ENCODE measurements at regions not wholly inside any gene's neighbourhood (a gene's known extent, or its start where the extent isn't known, plus 50 kb on each side); places are given as distances from the start of the nearest gene placed in this dataset.
"Not testable (repeated sequence)": the region's sequence is repeated elsewhere in the genome, so short reads cannot be mapped to it uniquely, and the experiment has no call there.

DNA sequence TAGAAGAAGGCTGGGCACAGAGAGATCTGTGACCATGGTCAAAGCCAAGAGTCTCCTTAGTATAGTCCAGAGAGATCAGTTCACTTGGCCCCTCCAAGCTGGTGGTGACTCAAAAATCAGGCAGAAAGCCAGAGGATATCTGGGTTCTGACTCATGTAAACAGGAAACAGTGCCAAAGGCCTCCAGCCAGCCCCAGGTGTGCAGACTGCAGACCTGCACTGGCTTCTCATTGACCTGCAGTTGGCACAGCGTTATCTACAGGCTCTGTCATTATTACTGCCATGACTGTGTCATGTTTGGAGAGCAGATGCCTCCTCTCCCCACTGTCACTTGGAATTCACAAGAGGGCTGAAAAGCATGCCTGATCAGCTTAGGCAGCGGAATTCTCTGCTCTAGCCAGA is 295.7 kb upstream of the PRKD1 start:
- peak; percentile 33 for DNase-seq (ENCODE audit: low spot score)

DNA sequence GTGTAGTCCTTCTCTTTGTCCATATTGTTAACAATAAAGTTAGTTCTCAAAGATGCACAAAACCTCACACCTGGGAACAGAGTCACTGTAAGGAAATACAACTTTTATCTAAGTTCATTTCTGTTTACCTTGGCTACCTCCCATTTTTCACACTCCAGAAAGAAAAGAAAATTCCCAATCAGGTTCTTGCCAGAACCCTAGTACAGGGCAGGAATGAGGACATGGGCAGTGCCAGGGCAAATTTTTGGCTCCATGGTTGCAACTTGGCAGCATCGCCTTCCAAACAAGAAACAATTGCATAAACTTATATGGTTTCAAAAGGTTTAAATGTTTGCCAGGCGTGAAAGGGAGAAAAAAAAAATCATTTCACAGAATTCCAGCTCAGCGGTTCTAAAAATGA is 296.3 kb upstream of the PRKD1 start:
- DNase-seq (ENCODE audit: low spot score): no peak

DNA sequence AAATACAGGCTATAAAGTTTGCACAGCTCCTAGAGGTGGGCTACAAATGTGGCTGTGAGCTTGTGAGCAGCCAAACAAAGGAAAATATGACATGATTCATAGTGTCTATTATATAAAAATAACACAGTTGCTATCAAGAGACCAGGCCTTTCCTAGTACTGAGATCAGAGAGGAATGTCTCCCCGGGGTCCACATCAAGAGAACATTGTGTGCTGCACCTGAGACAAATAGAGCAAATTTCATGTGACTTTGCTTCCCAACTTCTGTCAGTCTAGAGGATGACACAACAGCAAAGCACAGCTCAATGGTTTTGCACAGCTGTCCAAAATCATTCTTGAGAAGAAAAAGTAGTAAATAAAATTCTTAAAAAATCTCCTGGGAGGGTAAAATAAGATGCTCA is 297.5 kb upstream of the PRKD1 start:
- no peak for DNase-seq (ENCODE audit: low spot score)

DNA sequence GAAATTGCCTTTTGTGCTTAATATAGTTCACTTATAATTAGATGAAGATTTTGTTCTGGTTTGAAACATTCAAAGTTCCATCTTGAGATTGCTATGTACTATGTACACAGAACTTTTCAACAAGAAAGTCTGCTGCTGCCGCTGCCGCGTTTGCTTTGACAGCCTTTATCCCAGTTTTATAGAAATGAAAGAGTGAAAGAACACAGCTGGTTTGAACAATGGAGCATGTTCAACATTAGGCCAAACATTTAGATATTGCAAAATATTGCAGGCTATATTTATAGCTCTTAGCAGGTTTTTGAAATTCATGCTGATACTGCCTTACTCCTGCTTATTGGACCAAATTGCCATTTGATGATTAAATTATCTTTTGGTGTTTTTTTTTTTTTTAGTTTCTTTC is 299.8 kb upstream of the PRKD1 start:
- no peak for DNase-seq (ENCODE audit: low spot score)

DNA sequence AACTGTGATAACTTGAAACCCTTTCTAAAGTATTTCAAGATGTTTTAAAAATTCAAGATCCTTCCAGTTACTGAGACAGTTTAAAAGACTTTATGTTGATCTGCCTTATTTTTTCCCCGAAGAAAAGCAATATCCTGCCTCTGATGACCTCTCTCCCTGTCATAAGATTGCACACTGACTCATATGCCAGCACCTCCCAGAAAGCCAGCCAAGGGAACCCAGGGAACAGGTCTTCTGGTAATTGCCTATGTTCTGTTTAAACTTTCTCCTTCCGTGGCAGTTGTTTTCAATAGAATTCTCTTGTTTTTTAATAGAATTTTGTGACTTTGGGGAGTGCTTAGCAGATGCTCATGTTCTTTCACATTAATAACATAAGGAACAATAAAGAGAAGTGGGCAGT is 300.2 kb upstream of the PRKD1 start:
- DNase-seq (ENCODE audit: low spot score): no peak

DNA sequence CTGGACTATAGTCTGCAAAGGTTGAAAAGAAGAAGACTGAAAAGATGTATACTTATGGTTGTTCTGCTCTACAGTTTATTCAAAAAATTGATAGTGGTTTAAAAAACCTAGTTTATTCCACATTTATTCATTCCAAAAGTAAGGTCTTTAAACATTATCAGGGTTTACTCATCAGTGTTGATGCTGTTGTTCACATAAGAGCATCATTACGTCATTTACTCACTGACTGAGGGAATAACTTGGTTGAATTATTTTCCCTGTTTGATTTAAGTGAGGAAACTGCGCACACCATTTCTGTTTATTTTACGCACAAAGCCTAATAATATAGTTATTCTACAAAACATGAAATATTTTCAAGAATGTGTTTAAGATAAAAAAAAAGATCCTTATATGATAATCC is 303.1 kb upstream of the PRKD1 start:
- no peak for DNase-seq (ENCODE audit: low spot score)

DNA sequence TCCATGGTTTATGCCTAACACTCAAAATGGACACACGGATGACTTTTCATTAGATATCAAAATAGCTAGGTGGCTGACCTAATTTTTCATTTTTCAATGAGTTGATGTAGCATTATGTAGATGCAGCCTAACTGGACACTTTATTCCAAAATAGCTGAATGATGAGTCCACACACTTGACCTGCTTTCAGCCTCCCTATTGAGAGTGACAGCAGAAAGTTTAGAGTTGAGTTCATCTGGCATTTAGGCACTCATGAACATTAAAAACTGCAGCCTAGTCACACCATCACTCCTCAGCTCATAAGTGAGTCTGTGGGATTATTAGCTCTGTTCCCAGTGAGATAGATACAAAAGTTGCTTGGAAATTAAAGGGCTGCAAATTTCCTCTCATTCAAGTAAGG is 307.3 kb upstream of the PRKD1 start:
- DNase-seq (ENCODE audit: low spot score): no peak

DNA sequence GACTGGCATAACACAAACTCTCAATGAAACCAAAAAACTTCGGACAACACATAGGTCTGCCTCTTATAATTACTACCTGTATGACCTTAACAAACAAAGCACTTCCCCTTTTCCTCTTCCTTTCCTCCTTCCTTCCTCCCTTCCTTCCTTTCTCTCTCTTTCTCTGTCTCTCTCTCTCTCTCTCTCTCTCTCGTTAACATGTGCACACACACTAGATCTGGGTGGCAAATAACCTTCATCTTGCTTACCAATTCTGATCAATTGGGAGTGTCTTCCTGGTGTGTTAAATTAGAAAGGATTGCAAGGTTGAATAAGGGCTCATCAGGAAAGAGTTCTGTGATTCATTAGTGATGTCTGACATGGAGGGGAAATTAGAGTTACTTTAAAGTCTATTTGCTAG is 307.8 kb upstream of the PRKD1 start:
- no peak for DNase-seq (ENCODE audit: low spot score)

DNA sequence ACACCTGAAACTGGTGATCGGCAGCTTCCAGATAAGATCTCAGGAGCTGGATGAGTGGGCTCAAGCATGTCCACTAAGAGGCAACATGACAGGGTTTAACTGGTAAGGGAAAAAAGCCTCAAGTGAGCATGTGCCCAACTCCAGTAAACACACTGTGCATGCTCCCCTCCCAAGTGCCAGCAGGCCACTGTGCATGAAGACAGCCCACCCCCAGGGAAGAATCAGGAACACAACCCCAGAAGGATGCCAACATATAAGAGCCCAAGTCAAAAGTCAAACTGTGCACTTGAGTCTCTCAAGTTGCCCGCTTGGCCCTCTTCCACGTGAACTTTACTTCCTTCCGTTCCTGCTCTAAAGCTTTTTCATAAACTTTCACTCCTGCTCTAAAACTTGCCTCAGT is 311.3 kb upstream of the PRKD1 start:
- DNase-seq (ENCODE audit: low spot score): no peak

DNA sequence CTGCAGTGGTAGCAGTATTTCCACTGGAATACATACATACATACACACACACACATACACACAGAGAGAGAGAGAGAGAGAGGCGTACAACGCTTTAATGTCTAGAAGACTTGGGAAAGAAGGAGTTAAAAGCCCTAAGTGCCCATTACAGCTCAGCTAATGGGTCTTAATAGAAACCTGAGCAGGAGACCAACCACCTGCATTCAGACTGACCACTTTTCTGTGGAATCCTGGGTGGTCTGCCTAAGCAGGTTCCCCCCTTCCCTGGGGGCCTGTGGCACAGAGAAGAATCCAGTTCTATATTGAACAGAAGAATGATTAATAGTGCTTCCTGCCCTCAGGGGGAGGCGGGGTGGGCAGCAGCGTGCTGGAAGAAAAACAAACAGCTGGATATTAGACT is 312.4 kb upstream of the PRKD1 start:
- no peak for DNase-seq (ENCODE audit: low spot score)

DNA sequence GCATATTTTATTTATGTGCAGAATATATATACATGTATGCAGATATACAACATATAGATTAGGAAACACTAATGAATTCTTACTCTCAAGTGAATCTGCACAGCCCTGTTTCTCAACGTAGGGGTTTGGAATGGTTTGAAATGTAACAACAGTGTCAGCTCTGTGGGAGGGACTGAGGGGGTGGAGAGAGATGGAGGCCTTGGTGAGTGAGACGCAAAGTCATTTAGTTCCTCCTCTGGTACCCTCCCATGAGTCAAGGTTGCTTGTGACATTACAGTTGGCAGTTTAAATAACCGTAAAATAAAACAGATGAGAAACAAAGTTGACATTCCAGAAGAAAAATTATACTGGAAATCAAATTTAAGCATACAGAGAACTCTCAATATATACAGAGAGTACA is 313.0 kb upstream of the PRKD1 start:
- DNase-seq (ENCODE audit: low spot score): no peak

DNA sequence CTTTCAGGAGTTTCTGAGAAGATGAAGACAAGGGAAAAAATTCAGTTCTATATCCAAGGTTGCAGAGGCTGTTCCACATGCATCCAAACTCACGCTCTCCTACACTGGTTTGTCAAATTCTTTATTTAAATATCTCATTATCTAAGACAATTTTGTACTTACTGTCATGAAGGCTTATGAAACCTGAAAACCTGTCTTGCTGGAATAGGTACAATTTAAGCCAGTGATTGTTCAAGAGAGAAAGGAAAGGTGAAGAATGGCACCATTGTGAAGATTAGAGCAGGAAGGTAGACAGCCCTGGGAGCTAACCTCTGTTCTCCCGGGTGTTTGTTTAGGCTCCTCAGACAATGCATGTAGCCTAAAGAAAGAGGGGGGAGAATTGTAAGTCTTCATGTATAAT is 315.1 kb upstream of the PRKD1 start:
- no peak for DNase-seq (ENCODE audit: low spot score)

DNA sequence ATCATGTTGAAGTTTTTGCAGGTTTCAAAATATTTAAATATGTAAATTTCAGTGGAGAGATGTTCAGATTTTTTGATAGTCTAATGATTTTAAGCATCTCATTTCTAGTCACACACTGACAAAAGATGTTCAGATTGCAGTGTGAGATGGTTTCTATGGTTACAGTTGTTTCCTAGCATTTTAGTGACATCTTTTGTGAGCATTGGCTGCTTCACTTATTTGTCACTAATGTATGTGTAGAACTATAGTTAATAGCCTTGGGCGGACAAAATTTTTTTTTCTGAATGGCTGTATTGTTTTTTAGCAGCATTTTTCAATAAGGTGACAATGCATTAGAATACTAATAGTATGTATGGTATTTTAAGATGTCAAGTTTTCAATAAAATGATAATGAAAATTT is 315.6 kb upstream of the PRKD1 start:
- no peak for DNase-seq (ENCODE audit: low spot score)

DNA sequence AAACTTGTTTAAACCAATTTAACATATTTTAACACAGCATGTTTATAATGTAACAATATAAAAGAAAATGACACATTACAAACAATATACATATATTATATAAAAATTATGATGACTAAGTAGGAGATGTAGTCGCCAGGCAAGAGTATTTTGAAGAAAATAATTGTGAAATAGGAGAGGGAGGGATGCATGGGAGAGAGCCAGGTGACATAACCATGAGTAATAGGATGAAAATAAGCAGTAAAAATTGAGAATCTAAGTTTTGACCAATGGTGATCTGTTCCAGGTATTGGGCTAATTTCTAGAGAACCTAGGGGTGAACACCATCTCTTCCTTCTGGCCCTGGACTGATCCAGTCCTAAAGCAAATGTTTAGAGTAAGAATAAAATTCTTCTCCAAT is 315.2 kb upstream of the G2E3 start:
- no peak for DNase-seq (ENCODE audit: low spot score)

DNA sequence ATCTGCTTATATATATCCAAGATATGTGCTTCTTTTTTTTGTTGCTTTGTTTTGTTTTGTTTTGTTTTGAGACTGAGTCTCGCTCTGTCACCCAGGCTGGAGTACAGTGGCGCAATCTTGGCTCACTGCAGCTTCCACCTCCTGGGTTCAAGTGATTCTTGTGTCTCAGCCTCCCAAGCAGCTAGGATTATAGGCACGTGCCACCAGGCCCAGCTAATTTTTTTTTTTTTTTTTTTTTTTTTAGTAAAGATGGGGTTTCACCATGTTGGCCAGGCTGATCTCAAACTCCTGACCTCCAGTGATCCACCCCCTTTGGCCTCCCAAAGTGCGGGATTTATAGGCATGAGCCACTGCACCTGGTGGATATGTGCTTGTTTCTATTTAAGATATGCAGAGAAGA is 314.6 kb upstream of the G2E3 start:
- not testable (repeated sequence) for DNase-seq (ENCODE audit: low spot score)

DNA sequence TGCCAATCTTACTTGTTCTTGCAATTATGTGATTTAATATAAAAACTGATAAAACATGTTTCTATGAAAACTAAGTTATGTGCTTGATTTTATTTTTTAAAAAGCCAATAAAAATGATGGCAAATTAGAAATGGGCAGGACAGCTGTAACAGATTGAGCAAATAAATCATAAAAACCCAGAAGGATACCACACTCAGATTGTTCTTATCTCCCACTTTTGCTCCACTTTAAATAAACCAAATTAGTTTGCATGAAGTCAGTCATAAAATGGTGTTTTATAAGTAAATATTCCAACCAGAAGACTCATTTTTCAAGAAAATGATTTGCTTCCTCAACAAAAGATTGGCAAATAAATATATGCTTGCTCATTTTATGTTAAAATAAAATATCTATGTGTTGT is 307.9 kb upstream of the G2E3 start:
- DNase-seq (ENCODE audit: low spot score): no peak

DNA sequence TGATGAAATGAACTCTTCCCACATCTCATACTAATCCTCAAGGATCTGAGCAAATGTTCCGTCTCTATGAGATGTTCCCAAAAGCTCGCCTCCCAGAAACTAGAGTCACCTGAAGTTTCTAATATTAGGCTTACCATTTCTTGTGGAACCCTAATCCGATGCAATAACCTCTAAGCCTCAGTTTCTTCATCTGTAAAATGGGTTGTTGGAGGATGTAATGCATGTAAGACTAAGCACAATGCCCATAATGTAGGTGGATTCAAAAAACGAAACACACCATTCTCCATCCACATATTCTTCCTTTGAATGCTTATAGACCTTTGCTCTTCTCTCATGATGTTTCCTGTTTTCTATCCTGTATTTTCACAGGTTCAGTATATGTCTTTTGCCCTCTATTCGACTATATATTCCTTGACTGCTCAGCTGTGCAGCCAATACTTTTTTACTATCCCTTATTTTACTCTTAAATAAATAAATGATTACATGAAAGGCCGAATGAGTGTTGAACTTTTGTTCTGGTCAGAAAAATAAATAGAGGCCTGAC is 307.3 kb upstream of the G2E3 start:
- no peak for DNase-seq (ENCODE audit: low spot score)

DNA sequence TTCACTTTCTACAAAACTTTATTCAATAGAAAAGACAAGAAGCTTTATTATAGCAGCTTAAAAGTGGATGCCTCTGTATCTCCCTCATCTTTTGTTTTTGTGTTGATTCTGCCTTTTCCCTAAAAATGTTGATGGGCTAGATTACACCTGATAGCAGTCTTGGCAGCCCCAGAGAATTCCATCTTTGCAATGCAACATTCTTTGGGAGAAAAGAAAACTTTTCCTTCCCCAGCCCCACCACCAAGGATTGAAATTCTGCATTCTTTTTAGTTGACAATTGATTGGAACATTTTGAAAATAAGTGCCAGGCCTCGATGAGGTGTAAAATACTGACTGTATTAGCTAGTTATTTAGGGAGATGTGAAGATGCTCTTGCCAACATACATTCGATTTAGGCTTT is 306.8 kb upstream of the G2E3 start:
- DNase-seq (ENCODE audit: low spot score): no peak

DNA sequence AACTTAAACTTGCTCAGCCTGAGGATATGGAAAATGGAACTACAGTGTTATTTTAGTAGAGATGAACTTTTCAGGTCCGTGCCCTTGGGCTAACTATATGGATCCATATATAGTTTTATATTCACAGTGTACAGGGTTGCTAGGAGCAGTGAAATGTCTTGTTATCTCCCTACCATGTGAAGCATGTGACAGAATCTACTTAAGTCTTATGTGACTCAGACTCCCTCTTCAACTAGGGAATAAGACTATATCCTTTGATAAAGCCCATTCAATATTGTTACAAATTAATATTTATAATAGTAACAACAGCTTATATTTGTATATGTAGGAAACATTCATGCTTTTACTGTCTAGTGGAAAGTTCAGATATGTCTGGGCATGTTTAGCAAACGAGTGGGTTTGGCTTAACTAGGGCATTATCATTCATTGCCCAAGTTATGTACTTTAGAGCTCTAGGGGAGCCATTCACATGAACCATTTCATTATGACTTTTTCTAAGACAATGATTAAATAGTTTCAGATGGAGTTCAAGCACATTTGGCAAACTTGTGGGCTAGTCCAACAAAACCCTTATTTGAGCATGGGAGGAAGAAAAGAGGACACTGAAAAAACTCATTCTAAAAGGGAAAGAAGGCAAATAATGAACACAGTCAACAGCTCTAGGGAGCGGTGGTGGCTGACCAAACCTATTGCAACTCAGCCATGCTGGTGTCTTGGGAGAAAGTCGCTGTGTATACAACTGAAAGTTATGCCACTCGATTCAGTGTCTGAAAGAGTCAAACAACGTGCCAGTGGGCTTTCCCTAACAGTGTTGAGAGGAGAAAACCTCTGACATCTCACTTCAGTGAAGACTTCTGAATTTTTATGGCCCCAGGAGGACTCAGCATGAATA is 305.9 kb upstream of the G2E3 start:
- DNase-seq (ENCODE audit: low spot score): no peak

DNA sequence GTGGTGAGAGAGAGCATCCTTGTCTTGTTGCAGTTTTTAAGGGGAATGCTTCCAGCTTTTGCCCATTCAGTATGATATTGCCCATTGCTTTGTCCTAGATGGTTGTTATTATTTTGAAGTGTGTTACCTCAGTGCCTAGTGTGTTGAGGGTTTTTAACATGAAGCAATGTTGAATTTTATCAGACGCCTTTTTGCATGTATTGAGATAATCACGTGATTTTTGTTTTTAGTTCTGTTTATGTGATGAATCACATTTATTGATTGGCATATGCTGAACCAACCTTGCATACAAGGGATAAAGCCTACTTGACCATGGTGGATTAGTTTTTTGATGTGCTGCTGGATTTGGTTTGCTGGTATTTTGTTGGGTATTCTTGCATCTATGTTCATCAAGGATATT is 302.3 kb upstream of the G2E3 start:
- no peak for DNase-seq (ENCODE audit: low spot score)

DNA sequence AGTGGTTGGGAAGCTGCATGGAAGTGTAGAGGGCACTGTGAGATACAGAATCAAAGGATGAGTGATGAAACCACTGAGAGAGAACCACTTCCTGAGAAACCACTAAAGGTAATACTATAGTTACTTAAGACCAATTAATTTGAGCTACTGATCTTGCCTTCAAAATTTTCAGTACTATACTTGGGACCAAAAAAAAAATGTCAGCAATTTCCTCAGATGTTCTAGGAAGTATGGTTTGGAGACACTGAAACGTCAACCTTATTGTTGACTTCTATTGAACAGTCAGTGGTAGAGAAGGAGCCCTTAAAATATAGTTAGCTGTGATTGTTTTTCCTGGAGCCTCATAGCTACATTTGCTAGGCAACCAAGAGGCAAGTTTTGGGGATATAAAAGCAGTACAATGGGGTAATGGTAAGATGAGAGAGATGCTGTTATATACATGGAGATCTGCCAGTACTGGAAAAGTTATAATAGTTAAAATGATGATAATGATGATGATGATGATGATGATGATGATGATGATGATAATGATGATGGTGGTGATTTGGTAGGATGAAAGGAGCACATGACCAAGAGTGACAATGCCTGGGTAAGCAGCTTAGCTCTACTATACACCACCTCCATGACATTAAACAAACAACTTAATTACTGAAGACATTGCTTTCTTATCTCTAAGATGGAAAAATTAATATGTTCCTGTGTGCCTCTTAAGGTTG is 300.9 kb upstream of the G2E3 start:
- no peak for DNase-seq (ENCODE audit: low spot score)

DNA sequence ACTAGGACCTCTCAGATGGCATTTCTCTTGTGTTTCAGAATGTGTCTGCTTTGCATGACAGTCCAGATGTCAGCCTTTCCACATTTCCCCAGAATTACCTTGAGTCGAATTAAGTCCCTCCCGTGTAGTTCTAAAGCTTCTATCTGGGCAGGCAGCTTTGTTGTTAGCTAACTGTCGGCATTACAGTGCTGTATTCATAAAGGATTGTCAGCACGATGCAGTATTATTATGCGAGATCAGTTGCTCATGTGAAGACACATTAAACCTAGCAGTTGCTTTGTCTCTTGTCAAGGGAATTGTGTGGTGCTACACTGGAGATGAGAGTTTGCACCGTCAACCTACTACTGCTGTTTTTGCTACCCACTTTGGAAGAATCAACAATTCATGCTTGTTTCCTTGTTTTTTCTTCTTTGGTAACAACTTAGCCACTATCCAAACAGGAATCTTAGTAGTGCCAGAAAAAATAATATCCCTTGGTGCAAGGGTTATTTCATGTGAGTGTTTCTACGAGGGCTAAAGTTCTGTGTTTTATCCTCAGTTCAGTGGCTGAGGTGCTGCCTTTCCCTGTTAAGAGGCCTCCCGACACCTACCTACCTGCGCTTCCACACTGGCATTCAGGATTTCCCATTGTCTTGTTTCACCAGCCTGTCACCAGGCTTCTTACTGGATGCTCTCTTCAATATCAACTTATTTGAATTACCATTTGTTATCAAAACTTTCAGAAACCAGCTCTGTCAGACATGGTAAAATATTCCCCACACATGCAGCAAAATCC is 297.9 kb upstream of the G2E3 start:
- no peak for DNase-seq (ENCODE audit: low spot score)

DNA sequence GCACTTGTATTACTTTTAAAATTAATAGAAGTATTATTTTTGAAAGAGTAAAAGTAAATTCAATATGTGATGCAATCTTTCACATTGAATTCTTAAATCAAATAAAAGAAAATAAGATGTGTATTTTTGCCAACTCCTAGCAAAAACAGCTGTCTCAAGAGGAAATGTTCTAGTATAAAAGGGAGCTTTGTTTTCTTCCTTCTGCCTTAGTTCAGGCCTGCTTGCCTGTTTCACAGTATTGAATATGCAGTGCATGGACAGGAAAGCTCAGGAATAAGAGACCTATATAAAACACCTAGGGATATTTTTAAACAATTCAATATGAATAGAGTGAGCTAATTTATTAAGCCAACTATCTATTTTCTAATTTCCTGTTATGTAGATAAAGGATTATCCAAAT is 294.8 kb upstream of the G2E3 start:
- no peak for DNase-seq (ENCODE audit: low spot score)
